GM12875 (cell line): ENCODE measurements at regions not wholly inside any gene's neighbourhood (a gene's known extent, or its start where the extent isn't known, plus 50 kb on each side); places are given as distances from the start of the nearest gene placed in this dataset.

ENCODE experiments used
- H3K4me3 ChIP-seq: one replicate; pipeline ENCODE4 v1.5.1; 2011; ENCODE audit warnings: low read depth, low read length, control low read depth
- CTCF ChIP-seq: IDR thresholded peaks from 2 replicates; pipeline ENCODE4 v1.5.1; 2011; ENCODE audit warnings: low read depth, mild to moderate bottlenecking, control low read depth, inconsistent platforms, low read length, moderate library complexity, borderline replicate concordance; ENCODE audit not compliant: insufficient read depth

- no peak overlapping the region for H3K4me3 ChIP-seq
- no peak for TF ChIP-seq CTCF
Observed at GRCh38 chr13:33976965-33977364, 159.0 kb downstream of the RFC3 start.

GRCh38 chr13:33978653-33979052 lies 160.7 kb downstream of the RFC3 start:
- TF ChIP-seq CTCF, result no peak
- H3K4me3 ChIP-seq, result no peak overlapping the region

- no peak overlapping the region for H3K4me3 ChIP-seq
- no peak for TF ChIP-seq CTCF
Observed at GRCh38 chr13:33992881-33993336, 175.0 kb downstream of the RFC3 start.

- no peak overlapping the region for H3K4me3 ChIP-seq
- no peak for TF ChIP-seq CTCF
Observed at GRCh38 chr13:33994198-33994597, 176.2 kb downstream of the RFC3 start.

GRCh38 chr13:33994826-33995502 lies 177.0 kb downstream of the RFC3 start:
- TF ChIP-seq CTCF, result no peak
- no peak overlapping the region for H3K4me3 ChIP-seq

- TF ChIP-seq CTCF, result no peak
- no peak overlapping the region for H3K4me3 ChIP-seq
Observed at GRCh38 chr13:33996636-33997035, 178.7 kb downstream of the RFC3 start.

- no peak overlapping the region for H3K4me3 ChIP-seq
- no peak for TF ChIP-seq CTCF
Observed at GRCh38 chr13:33997574-33997973, 179.6 kb downstream of the RFC3 start.
